ENCODE measurements at regions not wholly inside any gene's neighbourhood (a gene's known extent, or its start where the extent isn't known, plus 50 kb on each side); places are given as distances from the start of the nearest gene placed in this dataset.

GRCh38 chr10:29083096-29083495, 205.8 kb upstream of the LYZL1 start:
- TF ChIP-seq CTCF (IDR thresholded peaks at IDR 0.05) (no peak), EP300 (IDR thresholded peaks at IDR 0.05) (no peak), POLR2A (IDR thresholded peaks at IDR 0.05) (no peak)
